ENCODE measurements at regions not wholly inside any gene's neighbourhood (a gene's known extent, or its start where the extent isn't known, plus 50 kb on each side); places are given as distances from the start of the nearest gene placed in this dataset.

DNA sequence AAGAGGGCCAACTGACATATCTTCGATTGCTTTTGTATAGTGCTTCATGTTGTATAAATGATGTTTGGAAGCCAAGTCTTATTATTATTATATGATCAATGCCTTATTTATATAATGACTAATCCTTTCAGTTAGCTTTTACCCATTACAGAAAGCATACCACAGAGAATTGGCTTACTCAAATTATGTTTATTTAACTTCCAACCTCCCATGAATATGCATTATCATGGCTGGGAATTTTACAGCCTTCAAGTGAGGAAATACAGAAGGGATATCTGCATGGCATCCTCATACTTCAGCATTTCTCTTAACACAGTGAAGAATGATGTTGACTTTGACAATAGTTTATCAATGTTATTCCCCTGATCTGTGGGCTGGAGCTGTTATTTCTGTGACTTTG, 225.9 kb upstream of the GAP43 start:
- no peaks in the 10 kb centered on the region for H3K36me3 Mint-ChIP-seq (ENCODE audit: insufficient read depth in 1 of 3, low read depth in 3 of 3)
- Histone ChIP-seq H3K18ac (ENCODE audit: insufficient read length, low read depth, low read length) (no peak overlapping the region), H3K23me2 (ENCODE audit: insufficient read length, low read depth, low read length, poor library complexity, severe bottlenecking) (no peaks in the 10 kb centered on the region), H2BK20ac (ENCODE audit: low read depth, low read length, poor library complexity, severe bottlenecking) (no peak overlapping the region), H3K4me1 (ENCODE audit: insufficient read depth, low read length) (peaks cover 4% of the 10 kb centered on the region), H2BK5ac (ENCODE audit: insufficient read length, low read length) (no peak overlapping the region), H3K9me3 (ENCODE audit: control insufficient read depth, low read depth, low read length) (no peaks in the 10 kb centered on the region), H3K27ac (ENCODE audit: insufficient read length, low read depth, low read length) (no peak overlapping the region), H3K79me1 (ENCODE audit: insufficient read depth, low read depth, low read length, poor library complexity, severe bottlenecking) (no peaks in the 10 kb centered on the region), H3K4me2 (ENCODE audit: insufficient read depth, insufficient read length, low read length) (no peak overlapping the region), H3K27me3 (ENCODE audit: insufficient read depth, low read length) (no peaks in the 10 kb centered on the region), H3K4ac (ENCODE audit: low read depth, low read length) (no peak overlapping the region), H2BK120ac (ENCODE audit: low read depth, low read length, poor library complexity, severe bottlenecking) (no peak overlapping the region), H4K8ac (replicated peaks; ENCODE audit: insufficient read length, low read depth, low read length) (no peak overlapping the region), H3K79me2 (ENCODE audit: insufficient read depth, low read length) (no peaks in the 10 kb centered on the region), H3K9ac (ENCODE audit: extremely low read depth, insufficient read length, low read length) (no peak overlapping the region), H3K14ac (ENCODE audit: insufficient read depth, low read length) (no peak overlapping the region), H4K20me1 (ENCODE audit: control insufficient read depth, insufficient read depth, insufficient read length) (no peaks in the 10 kb centered on the region), H2BK15ac (ENCODE audit: low read depth, low read length) (no peak overlapping the region), H3K56ac (ENCODE audit: insufficient read length, low read depth, low read length) (no peak overlapping the region), H2AK5ac (ENCODE audit: insufficient read length, low read length) (no peak overlapping the region), H2BK12ac (ENCODE audit: insufficient read length, low read depth, low read length) (no peak overlapping the region), H2AFZ (ENCODE audit: low read length) (no peak overlapping the region), H3K23ac (ENCODE audit: insufficient read length, low read depth, low read length) (no peak overlapping the region), H4K91ac (ENCODE audit: insufficient read length, low read depth, low read length) (no peak overlapping the region), H4K5ac (ENCODE audit: insufficient read length, low read depth, low read length) (no peak overlapping the region), H3T11ph (ENCODE audit: low read length) (no peak overlapping the region)
- no peaks in the 10 kb centered on the region for H3K9me3 Mint-ChIP-seq
- no peak for DNase-seq
- H3K4me1 Mint-ChIP-seq, result peaks cover 14 to 16% of the 10 kb centered on the region in 2 experiments
- H3K27ac Mint-ChIP-seq, result no peak overlapping the region
- H3K27me3 Mint-ChIP-seq (ENCODE audit: low read depth), result no peaks in the 10 kb centered on the region
- TF ChIP-seq CTCF (conservative IDR thresholded peaks at IDR 0.05), result no peak
- WGBS (ENCODE audit: extremely low coverage, insufficient read length, low lambda C conversion rate), result no CpG with 5 or more reads among the region's 1 CpG
- H3K4me3 Mint-ChIP-seq, result no peak overlapping the region

Data from H9 (cell line).